OCI-LY3 (cell line): ENCODE measurements at regions not wholly inside any gene's neighbourhood (a gene's known extent, or its start where the extent isn't known, plus 50 kb on each side); places are given as distances from the start of the nearest gene placed in this dataset.
"Not testable (repeated sequence)": the region's sequence is repeated elsewhere in the genome, so short reads cannot be mapped to it uniquely, and the experiment has no call there.

Experiments used
- H2AFZ ChIP-seq: fragments of 200-600, 300-600 bp; shearing (Covaris generic); 2 replicates; pipeline ENCODE4 v1.6.0; 2014; ENCODE audit warnings: antibody characterized with exemption, low read depth, low read length
- H3K27ac ChIP-seq: fragments of 200-600, 300-600 bp; sonication (generic); 2 replicates; pipeline ENCODE4 v1.5.1; 2014; ENCODE audit warnings: mild to moderate bottlenecking, low read length, moderate library complexity, mixed read lengths
- H3K27me3 ChIP-seq: fragments of 200-600, 300-600 bp; sonication (generic); 2 replicates; pipeline ENCODE4 v1.6.1; 2014; ENCODE audit warnings: low read depth, low read length, mixed read lengths
- H3K36me3 ChIP-seq: fragments of 200-600, 300-600 bp; sonication (generic); replicated peaks from 2 replicates; pipeline ENCODE3; 2014; ENCODE audit warnings: low read depth, low read length, mixed read lengths
- H3K4me1 ChIP-seq: fragments of 300-600, 200-600 bp; sonication (generic); 2 replicates; pipeline ENCODE4 v1.6.1; 2014; ENCODE audit warnings: low read length, mixed read lengths
- H3K4me2 ChIP-seq: fragments of 200-600, 300-600 bp; sonication (generic); 2 replicates; pipeline ENCODE4 v1.6.1; 2014; ENCODE audit warnings: low read length, mixed read lengths
- H3K4me3 ChIP-seq: fragments of 300-600, 200-600 bp; sonication (generic); 2 replicates; pipeline ENCODE4 v1.5.1; 2014; ENCODE audit warnings: antibody characterized with exemption, mild to moderate bottlenecking, low read length, moderate library complexity
- H3K79me2 ChIP-seq: fragments of 300-600, 200-600 bp; shearing (Covaris generic); 2 replicates; pipeline ENCODE4 v1.6.1; 2014; ENCODE audit warnings: mild to moderate bottlenecking, low read length, mixed read lengths
- H3K9ac ChIP-seq: fragments of 300-600, 200-600 bp; shearing (Covaris generic); 2 replicates; pipeline ENCODE4 v1.6.0; 2014; ENCODE audit warnings: mild to moderate bottlenecking, low read length, moderate library complexity
- H3K9me3 ChIP-seq: fragments of 200-600, 300-600 bp; shearing (Covaris generic); 2 replicates; pipeline ENCODE4 v1.6.1; 2014; ENCODE audit warnings: low read length, mixed read lengths; ENCODE audit not compliant: insufficient read depth
- H4K20me1 ChIP-seq: fragments of 200-600, 300-600 bp; sonication (generic); 2 replicates; pipeline ENCODE4 v1.6.1; 2016; ENCODE audit warnings: low read length, mixed read lengths; ENCODE audit not compliant: insufficient read depth
- EZH2phosphoT487 ChIP-seq: fragments of 200-600 bp; shearing (Covaris generic); IDR thresholded peaks from 2 replicates; pipeline ENCODE4 v1.6.1; 2018; ENCODE audit warnings: antibody characterized with exemption, mixed run types, low read depth
- TF ChIP-seq, protein P1 (sequence below): fragments of 200-600, 300-600 bp; sonication (generic); IDR thresholded peaks from 2 replicates; pipeline ENCODE4 v1.5.1; 2014; ENCODE audit warnings: antibody characterized with exemption, low read length, low read depth

DNA sequence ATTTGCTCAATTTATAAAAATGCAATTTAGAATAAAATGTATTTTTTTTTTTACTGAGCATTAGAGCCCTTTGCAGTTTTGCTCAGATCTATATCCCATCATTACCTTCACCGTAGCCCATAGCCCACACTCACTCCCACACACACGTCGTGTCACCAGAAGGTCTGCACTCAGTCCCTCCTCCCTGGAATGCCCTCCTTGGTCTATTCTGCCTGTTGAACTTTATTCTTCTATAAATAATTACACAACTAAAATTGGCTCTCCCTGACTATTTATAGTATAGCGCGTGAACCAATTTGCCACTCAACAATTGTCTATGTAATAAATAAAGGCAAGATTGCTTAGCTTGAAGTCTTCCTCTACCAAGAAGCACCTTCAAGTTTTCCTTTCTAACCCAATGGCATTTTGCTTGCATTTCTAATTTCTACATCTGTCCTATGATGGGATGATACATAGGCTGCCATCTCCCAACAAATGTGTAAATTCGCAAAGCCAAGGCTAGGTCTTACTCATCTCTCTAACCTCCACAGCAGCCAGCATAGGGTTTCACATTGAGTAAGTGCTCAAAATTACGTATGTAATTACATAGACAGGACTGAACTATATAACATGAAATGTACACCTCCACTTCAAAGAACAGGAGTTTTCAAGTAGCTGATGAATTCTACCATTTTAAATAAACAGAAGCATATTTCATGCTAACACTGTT lies 172.0 kb upstream of the HES1 start:
- H3K27me3 ChIP-seq: peaks cover 3% of the 10 kb centered on the region; the same call in 1 of the 2 replicates
- H2AFZ ChIP-seq: no peak overlapping the region
- peak overlapping the region; percentile 82 for H3K27ac ChIP-seq
- H3K36me3 ChIP-seq: no peaks in the 10 kb centered on the region
- no peaks in the 10 kb centered on the region for H3K79me2 ChIP-seq
- H3K4me2 ChIP-seq: peak overlapping the region; percentile 87
- no peaks in the 10 kb centered on the region for H3K9me3 ChIP-seq
- peaks cover 61% of the 10 kb centered on the region for H3K4me1 ChIP-seq
- H3K9ac ChIP-seq: peak overlapping the region; percentile 45
- no peaks in the 10 kb centered on the region for H4K20me1 ChIP-seq
- no peak for TF ChIP-seq EZH2phosphoT487
- TF ChIP-seq, protein P1, sequence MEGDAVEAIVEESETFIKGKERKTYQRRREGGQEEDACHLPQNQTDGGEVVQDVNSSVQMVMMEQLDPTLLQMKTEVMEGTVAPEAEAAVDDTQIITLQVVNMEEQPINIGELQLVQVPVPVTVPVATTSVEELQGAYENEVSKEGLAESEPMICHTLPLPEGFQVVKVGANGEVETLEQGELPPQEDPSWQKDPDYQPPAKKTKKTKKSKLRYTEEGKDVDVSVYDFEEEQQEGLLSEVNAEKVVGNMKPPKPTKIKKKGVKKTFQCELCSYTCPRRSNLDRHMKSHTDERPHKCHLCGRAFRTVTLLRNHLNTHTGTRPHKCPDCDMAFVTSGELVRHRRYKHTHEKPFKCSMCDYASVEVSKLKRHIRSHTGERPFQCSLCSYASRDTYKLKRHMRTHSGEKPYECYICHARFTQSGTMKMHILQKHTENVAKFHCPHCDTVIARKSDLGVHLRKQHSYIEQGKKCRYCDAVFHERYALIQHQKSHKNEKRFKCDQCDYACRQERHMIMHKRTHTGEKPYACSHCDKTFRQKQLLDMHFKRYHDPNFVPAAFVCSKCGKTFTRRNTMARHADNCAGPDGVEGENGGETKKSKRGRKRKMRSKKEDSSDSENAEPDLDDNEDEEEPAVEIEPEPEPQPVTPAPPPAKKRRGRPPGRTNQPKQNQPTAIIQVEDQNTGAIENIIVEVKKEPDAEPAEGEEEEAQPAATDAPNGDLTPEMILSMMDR: no peak
- H3K4me3 ChIP-seq: peak overlapping the region; percentile 64

DNA sequence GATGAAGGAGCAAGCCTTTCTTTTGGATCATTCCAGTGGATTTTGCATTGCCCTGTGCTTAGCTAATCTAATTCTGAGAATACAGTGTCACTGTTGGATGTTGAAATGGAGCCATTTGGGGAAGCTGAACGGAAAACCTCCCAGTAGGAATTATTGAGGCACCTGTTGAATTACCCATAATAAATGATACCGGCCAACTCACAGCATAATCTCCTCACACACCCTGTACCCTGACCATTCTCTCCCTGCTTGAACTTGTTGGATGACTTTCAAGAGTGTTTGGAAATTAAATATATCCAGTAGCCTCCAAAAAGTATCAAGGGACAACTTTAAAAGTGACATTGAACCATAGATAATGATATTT lies 171.4 kb upstream of the HES1 start:
- Histone ChIP-seq H3K79me2 (no peaks in the 10 kb centered on the region), H3K27ac (peak overlapping the region; percentile 82), H3K27me3 (peaks cover 3% of the 10 kb centered on the region; the same call in 1 of the 2 replicates), H3K4me3 (peak overlapping the region; percentile 30; the same call in 1 of the 2 replicates), H2AFZ (no peak overlapping the region), H3K36me3 (no peaks in the 10 kb centered on the region), H3K4me1 (peaks cover 61% of the 10 kb centered on the region), H4K20me1 (no peaks in the 10 kb centered on the region), H3K4me2 (peak overlapping the region; percentile 87), H3K9me3 (no peaks in the 10 kb centered on the region), H3K9ac (peak overlapping the region; percentile 7; the same call in 1 of the 2 replicates)
- TF ChIP-seq, protein P1: no peak
- no peak for TF ChIP-seq EZH2phosphoT487

DNA sequence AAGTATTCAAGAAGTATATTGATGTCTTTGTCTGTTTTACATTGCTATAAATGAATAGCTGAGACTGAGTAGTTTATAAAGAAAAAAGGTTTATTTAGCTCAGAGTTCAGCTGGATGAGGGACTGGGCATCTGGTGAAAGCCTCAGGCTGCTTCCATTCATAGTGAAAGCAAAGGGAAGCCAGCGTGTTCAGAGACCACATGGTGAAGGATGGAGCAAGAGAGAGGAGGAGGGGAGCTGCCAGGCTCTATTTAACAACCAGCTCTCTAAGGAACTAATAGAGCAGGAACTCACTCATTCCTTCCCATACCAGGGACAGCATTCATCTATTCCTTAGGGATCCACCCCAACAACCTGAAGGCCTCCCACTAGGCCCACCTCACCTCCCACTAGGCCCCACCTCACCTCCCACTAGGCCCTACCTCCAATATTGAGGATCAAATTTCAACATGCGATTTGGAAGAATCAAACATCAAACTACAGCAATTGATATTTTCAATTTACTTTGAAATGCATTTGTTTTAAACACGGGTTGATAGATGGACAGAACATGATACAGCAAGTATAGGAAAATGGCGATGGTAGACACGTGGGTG lies 167.5 kb upstream of the HES1 start:
- Histone ChIP-seq H3K4me2 (no peak overlapping the region), H3K9ac (no peak overlapping the region), H3K79me2 (no peaks in the 10 kb centered on the region), H3K27ac (no peak overlapping the region), H3K27me3 (peaks cover 2% of the 10 kb centered on the region; the same call in 1 of the 2 replicates), H4K20me1 (no peaks in the 10 kb centered on the region), H3K9me3 (no peaks in the 10 kb centered on the region), H3K36me3 (no peaks in the 10 kb centered on the region), H3K4me1 (peaks cover 75% of the 10 kb centered on the region), H2AFZ (no peak overlapping the region), H3K4me3 (no peak overlapping the region)
- no peak for TF ChIP-seq EZH2phosphoT487
- TF ChIP-seq, protein P1: no peak

DNA sequence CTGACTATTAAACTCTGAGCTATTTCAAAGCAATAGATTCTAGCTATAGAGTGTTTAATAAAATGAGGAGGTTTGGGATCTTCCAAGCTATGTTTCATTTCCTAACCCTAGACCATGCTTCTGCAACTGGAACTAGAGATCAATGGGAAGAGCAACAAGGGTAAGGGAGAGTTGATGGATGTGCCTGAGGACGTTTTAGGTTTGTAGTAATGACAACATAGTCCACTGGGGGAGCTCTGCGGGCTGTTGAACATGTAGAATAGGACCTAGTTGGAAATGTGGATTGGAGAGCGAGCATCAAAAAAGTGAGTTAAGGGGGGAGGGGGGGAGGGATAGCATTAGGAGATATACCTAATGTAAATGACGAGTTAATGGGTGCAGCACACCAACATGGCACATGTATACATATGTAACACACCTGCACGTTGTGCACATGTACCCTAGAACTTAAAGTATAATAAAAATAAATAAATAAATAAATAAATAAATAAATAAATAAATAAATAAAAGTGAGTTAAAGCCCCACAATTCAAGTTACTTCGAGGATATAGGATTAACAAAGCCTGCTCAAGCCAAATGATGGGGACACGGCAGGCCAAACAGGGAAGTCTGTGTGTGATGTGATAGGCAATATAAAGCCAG lies 165.7 kb upstream of the HES1 start:
- Histone ChIP-seq H3K4me1 (peaks cover 59% of the 10 kb centered on the region), H3K4me2 (peak overlapping the region; percentile 95), H3K4me3 (peak overlapping the region; percentile 72), H3K9ac (peak overlapping the region; percentile 49), H3K27ac (peak overlapping the region; percentile 96)
- not testable (repeated sequence) for H4K20me1 ChIP-seq, H3K27me3 ChIP-seq, H2AFZ ChIP-seq, H3K36me3 ChIP-seq, H3K79me2 ChIP-seq, H3K9me3 ChIP-seq
- TF ChIP-seq, protein P1: peak; percentile 46
